ENCODE measurements at regions not wholly inside any gene's neighbourhood (a gene's known extent, or its start where the extent isn't known, plus 50 kb on each side); places are given as distances from the start of the nearest gene placed in this dataset.

DNA sequence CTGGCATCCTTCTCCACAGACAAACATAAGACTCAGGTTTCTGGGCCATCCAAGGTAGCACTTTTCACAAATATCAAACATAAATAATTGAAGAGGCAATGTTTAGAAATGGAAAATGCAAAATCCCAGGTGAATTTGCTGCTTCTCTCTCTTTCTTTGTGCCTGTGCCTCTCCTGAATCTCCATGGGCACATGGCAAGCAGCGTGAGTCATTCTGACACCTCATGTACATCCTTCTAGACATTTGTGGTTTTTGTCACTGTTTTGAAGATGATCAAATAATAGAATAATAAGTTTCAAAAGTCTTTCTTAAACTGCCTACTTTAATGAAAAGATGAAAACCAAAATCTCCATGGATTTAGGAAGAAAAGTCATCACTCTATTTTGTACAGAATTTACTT lies 60.3 kb upstream of the RAB11FIP2 start:
- DNase-seq, result no peak

DNA sequence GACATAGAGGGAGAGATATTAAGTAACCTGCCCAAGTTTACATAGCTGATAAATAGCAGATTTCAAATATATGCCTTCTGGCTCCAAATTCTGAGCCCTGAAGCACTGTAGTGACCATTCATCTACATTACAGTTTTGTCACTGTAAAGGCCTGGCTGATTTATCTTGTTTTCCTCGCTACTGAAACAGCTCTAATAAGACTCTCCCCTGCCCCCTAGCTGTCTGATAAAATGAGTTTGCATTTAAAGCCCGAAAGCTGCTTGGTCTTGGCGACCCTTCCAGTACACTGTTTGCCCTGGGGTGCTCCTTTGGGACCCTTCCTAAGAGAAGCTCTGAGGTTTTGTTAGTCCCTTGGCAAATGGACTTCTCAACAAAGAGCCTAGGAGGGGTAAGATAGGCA lies 59.7 kb upstream of the RAB11FIP2 start:
- no peak for DNase-seq

- no peak for DNase-seq
Measured at GRCh38 chr10:118102121-118102520, 55.4 kb upstream of the RAB11FIP2 start.

DNA sequence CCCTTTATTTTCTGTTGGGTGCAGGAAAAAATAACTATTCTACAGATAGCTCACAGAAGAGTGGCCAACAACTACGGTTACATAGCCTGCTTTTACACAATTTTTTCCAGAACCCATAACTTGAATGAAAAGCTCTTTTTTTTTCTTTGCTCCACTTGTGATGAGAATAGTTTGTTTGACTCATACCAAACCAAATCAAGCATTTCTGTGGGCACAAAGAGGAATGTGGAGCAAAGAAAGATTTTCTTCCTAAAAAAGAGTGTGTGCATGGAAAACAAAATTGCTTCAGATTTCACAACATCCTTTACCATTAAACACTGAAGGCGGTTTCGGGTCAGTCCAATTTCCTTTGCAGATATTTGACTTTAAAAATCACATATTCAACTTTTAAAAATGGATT lies 54.8 kb upstream of the RAB11FIP2 start:
- DNase-seq, result no peak
